ENCODE measurements at regions not wholly inside any gene's neighbourhood (a gene's known extent, or its start where the extent isn't known, plus 50 kb on each side); places are given as distances from the start of the nearest gene placed in this dataset.

- H3K9me3 Mint-ChIP-seq: peaks cover 8 to 21% (median 10%) of the 10 kb centered on the region in 7 donors
- no peak overlapping the region for H3K4me3 ChIP-seq (replicated peaks in 1 of 3; ENCODE audit: low read depth in 2 of 3, low read length in 3 of 3)
- H3K9ac ChIP-seq (ENCODE audit: insufficient read depth, low read length, poor library complexity, severe bottlenecking): no peak overlapping the region
- no peaks in the 10 kb centered on the region for H3K4me1 Mint-ChIP-seq
- no peak overlapping the region for H3K4me3 Mint-ChIP-seq
- H3K27me3 ChIP-seq (ENCODE audit: control insufficient read depth in 2 of 2, insufficient read depth in 2 of 2, low read length in 2 of 2): no peaks in the 10 kb centered on the region
- no peak overlapping the region for H3K4me2 ChIP-seq (replicated peaks; ENCODE audit: extremely low read depth, low read length, poor library complexity, severe bottlenecking)
- H3K27ac Mint-ChIP-seq: no peak overlapping the region
- H4K20me1 ChIP-seq (ENCODE audit: insufficient read depth, low read length): no peaks in the 10 kb centered on the region
- no peaks in the 10 kb centered on the region for H3K36me3 ChIP-seq (replicated peaks in 1 of 2; ENCODE audit: control insufficient read depth in 1 of 2, insufficient read depth in 2 of 2, low read length in 2 of 2)
- H3K79me2 ChIP-seq (ENCODE audit: insufficient read depth, low read length): no peaks in the 10 kb centered on the region
- no CpG with 5 or more reads among the region's 1 CpG for WGBS (ENCODE audit: insufficient coverage)
- no peaks in the 10 kb centered on the region for H3K27me3 Mint-ChIP-seq (ENCODE audit: low read depth in 3 of 3)
- peaks cover 4 to 16% of the 10 kb centered on the region in 2 donors for H3K9me3 ChIP-seq (replicated peaks in 1 of 2; ENCODE audit: control insufficient read depth in 1 of 2, insufficient read depth in 1 of 2, low read length in 2 of 2)
- no peaks in the 10 kb centered on the region for H3K4me1 ChIP-seq (ENCODE audit: control insufficient read depth in 1 of 2, insufficient read depth in 2 of 2, low read length in 2 of 2)
- intact Hi-C loops (cut with micrococcal nuclease): no loop called here
- DNase-seq: no peak
- no peak overlapping the region for H2AFZ ChIP-seq (ENCODE audit: insufficient read depth, low read depth, low read length, poor library complexity, severe bottlenecking)
- TF ChIP-seq, protein P1, sequence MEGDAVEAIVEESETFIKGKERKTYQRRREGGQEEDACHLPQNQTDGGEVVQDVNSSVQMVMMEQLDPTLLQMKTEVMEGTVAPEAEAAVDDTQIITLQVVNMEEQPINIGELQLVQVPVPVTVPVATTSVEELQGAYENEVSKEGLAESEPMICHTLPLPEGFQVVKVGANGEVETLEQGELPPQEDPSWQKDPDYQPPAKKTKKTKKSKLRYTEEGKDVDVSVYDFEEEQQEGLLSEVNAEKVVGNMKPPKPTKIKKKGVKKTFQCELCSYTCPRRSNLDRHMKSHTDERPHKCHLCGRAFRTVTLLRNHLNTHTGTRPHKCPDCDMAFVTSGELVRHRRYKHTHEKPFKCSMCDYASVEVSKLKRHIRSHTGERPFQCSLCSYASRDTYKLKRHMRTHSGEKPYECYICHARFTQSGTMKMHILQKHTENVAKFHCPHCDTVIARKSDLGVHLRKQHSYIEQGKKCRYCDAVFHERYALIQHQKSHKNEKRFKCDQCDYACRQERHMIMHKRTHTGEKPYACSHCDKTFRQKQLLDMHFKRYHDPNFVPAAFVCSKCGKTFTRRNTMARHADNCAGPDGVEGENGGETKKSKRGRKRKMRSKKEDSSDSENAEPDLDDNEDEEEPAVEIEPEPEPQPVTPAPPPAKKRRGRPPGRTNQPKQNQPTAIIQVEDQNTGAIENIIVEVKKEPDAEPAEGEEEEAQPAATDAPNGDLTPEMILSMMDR (IDR thresholded peaks at IDR 0.05): no peak
- no peak overlapping the region for H3K27ac ChIP-seq (ENCODE audit: low read depth in 1 of 2, low read length in 2 of 2)
- H3K36me3 Mint-ChIP-seq: no peaks in the 10 kb centered on the region
These were observed 282.4 kb downstream of the MZT1 start for GRCh38 chr13:72444999-72445398.

DNA sequence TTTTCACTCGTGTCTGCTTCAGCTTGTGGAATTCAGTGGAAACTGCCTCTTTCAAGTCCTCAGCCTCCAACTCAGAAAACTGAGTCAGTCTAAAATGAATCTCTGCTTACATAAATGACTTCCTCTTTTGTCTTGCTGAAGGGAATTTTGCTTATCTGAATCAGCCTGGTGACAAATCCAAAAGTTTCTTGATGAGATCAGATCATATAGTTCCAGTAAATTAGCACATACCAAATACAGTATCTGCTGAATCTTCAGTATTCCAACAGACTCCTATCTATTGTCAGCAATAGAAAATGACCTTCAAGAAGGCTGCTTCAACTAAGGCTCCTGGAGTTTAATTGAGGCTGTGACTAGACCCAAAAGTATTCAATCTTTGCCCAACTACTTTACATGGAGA, 290.0 kb downstream of the MZT1 start:
- Mint-ChIP-seq H3K36me3 (no peaks in the 10 kb centered on the region), H3K27me3 (ENCODE audit: low read depth in 3 of 3) (peaks cover 0 to 2% (median 0%) of the 10 kb centered on the region in 3 donors), H3K4me1 (no peaks in the 10 kb centered on the region), H3K4me3 (no peak overlapping the region), H3K27ac (no peak overlapping the region), H3K9me3 (peaks cover 0 to 3% (median 0%) of the 10 kb centered on the region in 7 donors)
- Histone ChIP-seq H3K9me3 (replicated peaks in 1 of 2; ENCODE audit: control insufficient read depth in 1 of 2, insufficient read depth in 1 of 2, low read length in 2 of 2) (no peaks in the 10 kb centered on the region), H3K36me3 (replicated peaks in 1 of 2; ENCODE audit: control insufficient read depth in 1 of 2, insufficient read depth in 2 of 2, low read length in 2 of 2) (no peaks in the 10 kb centered on the region), H4K20me1 (ENCODE audit: insufficient read depth, low read length) (no peaks in the 10 kb centered on the region), H3K27me3 (ENCODE audit: control insufficient read depth in 2 of 2, insufficient read depth in 2 of 2, low read length in 2 of 2) (no peaks in the 10 kb centered on the region), H3K4me3 (replicated peaks in 1 of 3; ENCODE audit: low read depth in 2 of 3, low read length in 3 of 3) (no peak overlapping the region), H3K4me2 (replicated peaks; ENCODE audit: extremely low read depth, low read length, poor library complexity, severe bottlenecking) (no peak overlapping the region), H2AFZ (ENCODE audit: insufficient read depth, low read depth, low read length, poor library complexity, severe bottlenecking) (no peak overlapping the region), H3K4me1 (ENCODE audit: control insufficient read depth in 1 of 2, insufficient read depth in 2 of 2, low read length in 2 of 2) (no peaks in the 10 kb centered on the region), H3K27ac (ENCODE audit: low read depth in 1 of 2, low read length in 2 of 2) (no peak overlapping the region), H3K79me2 (ENCODE audit: insufficient read depth, low read length) (no peaks in the 10 kb centered on the region), H3K9ac (ENCODE audit: insufficient read depth, low read length, poor library complexity, severe bottlenecking) (no peak overlapping the region)
- intact Hi-C loops (cut with micrococcal nuclease): no loop called here
- WGBS (ENCODE audit: insufficient coverage): no CpG with 5 or more reads among the region's 1 CpG
- DNase-seq: peak in 1 of 3 donors; percentile 44
- TF ChIP-seq, protein P1 (IDR thresholded peaks at IDR 0.05): no peak

All from CD14-positive monocyte (primary cell).